ENCODE measurements at regions not wholly inside any gene's neighbourhood (a gene's known extent, or its start where the extent isn't known, plus 50 kb on each side); places are given as distances from the start of the nearest gene placed in this dataset.

- no peaks in the 10 kb centered on the region for H3K36me3 ChIP-seq
- no peak for DNase-seq (ENCODE audit: extremely low spot score)
- peaks cover 0 to 16% (median 3%) of the 10 kb centered on the region in 4 donors for H3K27me3 ChIP-seq
- peaks cover 29 to 41% (median 36%) of the 10 kb centered on the region in 4 donors for H3K4me1 ChIP-seq
- intact Hi-C loops (cut with DNase I) = loop anchor here (5.0 kb wide), 2 partner anchors 37 to 73 kb away; no protein-coding TSS in a partner anchor
- no peak overlapping the region for H3K4me3 ChIP-seq
- 79% methylated on average over 11 of the region's 11 CpGs for WGBS
- TF ChIP-seq POLR2AphosphoS5 (IDR thresholded peaks at IDR 0.05) (peak in 1 of 2 donors; percentile 17), POLR2A (IDR thresholded peaks at IDR 0.05; ENCODE audit: low read depth) (no peak)
- H3K9me3 ChIP-seq = no peaks in the 10 kb centered on the region
- H3K27ac ChIP-seq (replicated peaks in 1 of 4) = no peak overlapping the region
Observed at GRCh38 chr1:9179463-9180110, 50.7 kb upstream of the GPR157 start.

- TF ChIP-seq POLR2A (IDR thresholded peaks at IDR 0.05; ENCODE audit: low read depth) (no peak), CTCF (IDR thresholded peaks at IDR 0.05) (no peak), EP300 (IDR thresholded peaks at IDR 0.05) (no peak), POLR2AphosphoS5 (IDR thresholded peaks at IDR 0.05) (no peak)
- H3K4me3 ChIP-seq = peak overlapping the region in 3 of 4 donors; percentile 69 to 87 (median 79)
- H3K36me3 ChIP-seq = no peaks in the 10 kb centered on the region
- intact Hi-C loops (cut with DNase I) = loop anchor here (5.0 kb wide), 2 partner anchors 38 to 72 kb away; no protein-coding TSS in a partner anchor
- 88% methylated on average over 7 of the region's 8 CpGs for WGBS
- H3K9me3 ChIP-seq = no peaks in the 10 kb centered on the region
- DNase-seq (ENCODE audit: extremely low spot score) = no peak
- H3K27me3 ChIP-seq = peaks cover 0 to 16% (median 3%) of the 10 kb centered on the region in 4 donors
- H3K27ac ChIP-seq (replicated peaks in 1 of 4) = peak overlapping the region; percentile 9 to 61 (median 20)
- H3K4me1 ChIP-seq = peaks cover 29 to 41% (median 36%) of the 10 kb centered on the region in 4 donors
Observed at GRCh38 chr1:9180111-9180819, 51.4 kb upstream of the GPR157 start.

- Histone ChIP-seq H3K9me3 (no peaks in the 10 kb centered on the region), H3K36me3 (no peaks in the 10 kb centered on the region), H3K27ac (replicated peaks in 1 of 4) (peak overlapping the region; percentile 31 to 64 (median 56)), H3K4me3 (peak overlapping the region; percentile 69 to 87 (median 80)), H3K27me3 (peaks cover 0 to 16% (median 3%) of the 10 kb centered on the region in 4 donors), H3K4me1 (peaks cover 29 to 41% (median 36%) of the 10 kb centered on the region in 4 donors)
- TF ChIP-seq POLR2AphosphoS5 (IDR thresholded peaks at IDR 0.05) (peak in 1 of 2 donors; percentile 39), EP300 (IDR thresholded peaks at IDR 0.05) (no peak), CTCF (IDR thresholded peaks at IDR 0.05) (peak; percentile 78 to 96 (median 90)), POLR2A (IDR thresholded peaks at IDR 0.05; ENCODE audit: low read depth) (no peak)
- intact Hi-C loops (cut with DNase I) = loop anchor here (5.0 kb wide), 2 partner anchors 39 to 71 kb away; no protein-coding TSS in a partner anchor
- DNase-seq (ENCODE audit: extremely low spot score) = no peak
- 9% methylated on average over 17 of the region's 19 CpGs for WGBS
Observed at GRCh38 chr1:9181176-9181906, 52.4 kb upstream of the GPR157 start.

GRCh38 chr1:9181990-9182783 is 52.4 kb upstream of the H6PD start:
- H3K4me3 ChIP-seq = peak overlapping the region; percentile 69 to 87 (median 80)
- H3K4me1 ChIP-seq = peaks cover 29 to 41% (median 36%) of the 10 kb centered on the region in 4 donors
- no peaks in the 10 kb centered on the region for H3K9me3 ChIP-seq
- no peak for TF ChIP-seq POLR2A (IDR thresholded peaks at IDR 0.05; ENCODE audit: low read depth)
- TF ChIP-seq EP300 (IDR thresholded peaks at IDR 0.05) = no peak
- no peak for TF ChIP-seq POLR2AphosphoS5 (IDR thresholded peaks at IDR 0.05)
- TF ChIP-seq CTCF (IDR thresholded peaks at IDR 0.05) = peak in 1 of 3 experiments; percentile 18
- H3K27me3 ChIP-seq = peaks cover 0 to 16% (median 3%) of the 10 kb centered on the region in 4 donors
- H3K27ac ChIP-seq (replicated peaks in 1 of 4) = peak overlapping the region; percentile 52 to 72 (median 62)
- WGBS = 4% methylated on average over 26 of the region's 83 CpGs
- H3K36me3 ChIP-seq = no peaks in the 10 kb centered on the region
- intact Hi-C loops (cut with DNase I) = loop anchor here (5.0 kb wide), 2 partner anchors 40 to 70 kb away; no protein-coding TSS in a partner anchor
- DNase-seq (ENCODE audit: extremely low spot score) = no peak

All from esophagus muscularis mucosa (tissue), 4 donors.